ENCODE measurements at regions not wholly inside any gene's neighbourhood (a gene's known extent, or its start where the extent isn't known, plus 50 kb on each side); places are given as distances from the start of the nearest gene placed in this dataset.
"Not testable (repeated sequence)": the region's sequence is repeated elsewhere in the genome, so short reads cannot be mapped to it uniquely, and the experiment has no call there.

DNA sequence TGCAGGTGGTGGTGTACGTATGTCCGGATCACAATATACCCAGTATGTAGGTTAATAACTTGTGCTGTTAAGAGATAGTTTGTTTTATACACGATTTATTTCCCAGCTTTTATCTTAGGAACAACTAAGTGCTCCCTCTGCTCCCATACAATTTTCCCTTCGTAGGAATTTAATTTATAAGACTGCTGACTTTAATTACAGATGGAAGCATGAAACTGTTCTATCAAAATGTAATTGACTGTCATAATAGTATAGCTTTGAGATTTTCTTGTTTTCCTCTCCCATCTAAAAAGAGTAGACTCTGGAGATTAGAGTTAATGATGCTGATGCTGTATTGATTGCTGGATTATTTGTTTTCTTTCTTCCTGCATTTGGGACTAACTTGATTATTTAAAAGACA is 370.7 kb upstream of the SGO1 start (continued):
- TF ChIP-seq, protein P1, sequence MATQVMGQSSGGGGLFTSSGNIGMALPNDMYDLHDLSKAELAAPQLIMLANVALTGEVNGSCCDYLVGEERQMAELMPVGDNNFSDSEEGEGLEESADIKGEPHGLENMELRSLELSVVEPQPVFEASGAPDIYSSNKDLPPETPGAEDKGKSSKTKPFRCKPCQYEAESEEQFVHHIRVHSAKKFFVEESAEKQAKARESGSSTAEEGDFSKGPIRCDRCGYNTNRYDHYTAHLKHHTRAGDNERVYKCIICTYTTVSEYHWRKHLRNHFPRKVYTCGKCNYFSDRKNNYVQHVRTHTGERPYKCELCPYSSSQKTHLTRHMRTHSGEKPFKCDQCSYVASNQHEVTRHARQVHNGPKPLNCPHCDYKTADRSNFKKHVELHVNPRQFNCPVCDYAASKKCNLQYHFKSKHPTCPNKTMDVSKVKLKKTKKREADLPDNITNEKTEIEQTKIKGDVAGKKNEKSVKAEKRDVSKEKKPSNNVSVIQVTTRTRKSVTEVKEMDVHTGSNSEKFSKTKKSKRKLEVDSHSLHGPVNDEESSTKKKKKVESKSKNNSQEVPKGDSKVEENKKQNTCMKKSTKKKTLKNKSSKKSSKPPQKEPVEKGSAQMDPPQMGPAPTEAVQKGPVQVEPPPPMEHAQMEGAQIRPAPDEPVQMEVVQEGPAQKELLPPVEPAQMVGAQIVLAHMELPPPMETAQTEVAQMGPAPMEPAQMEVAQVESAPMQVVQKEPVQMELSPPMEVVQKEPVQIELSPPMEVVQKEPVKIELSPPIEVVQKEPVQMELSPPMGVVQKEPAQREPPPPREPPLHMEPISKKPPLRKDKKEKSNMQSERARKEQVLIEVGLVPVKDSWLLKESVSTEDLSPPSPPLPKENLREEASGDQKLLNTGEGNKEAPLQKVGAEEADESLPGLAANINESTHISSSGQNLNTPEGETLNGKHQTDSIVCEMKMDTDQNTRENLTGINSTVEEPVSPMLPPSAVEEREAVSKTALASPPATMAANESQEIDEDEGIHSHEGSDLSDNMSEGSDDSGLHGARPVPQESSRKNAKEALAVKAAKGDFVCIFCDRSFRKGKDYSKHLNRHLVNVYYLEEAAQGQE (IDR thresholded peaks at IDR 0.05; ENCODE audit: low read depth) = no peak
- no peak for TF ChIP-seq ZFX (IDR thresholded peaks at IDR 0.05)
- no peak for TF ChIP-seq SP1 (IDR thresholded peaks at IDR 0.05; ENCODE audit: low read depth)
- TF ChIP-seq CTCF (IDR thresholded peaks at IDR 0.05 in 2 of 3, conservative IDR thresholded peaks at IDR 0.05 in 1 of 3; ENCODE audit: borderline replicate concordance in 1 of 3, insufficient read depth in 1 of 3, low read depth in 2 of 3, low read length in 2 of 3) = no peak
- TF ChIP-seq RAD21 (IDR thresholded peaks at IDR 0.05; ENCODE audit: low read depth) = no peak
- TF ChIP-seq, protein P2, sequence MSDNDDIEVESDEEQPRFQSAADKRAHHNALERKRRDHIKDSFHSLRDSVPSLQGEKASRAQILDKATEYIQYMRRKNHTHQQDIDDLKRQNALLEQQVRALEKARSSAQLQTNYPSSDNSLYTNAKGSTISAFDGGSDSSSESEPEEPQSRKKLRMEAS (IDR thresholded peaks at IDR 0.05) = no peak
- no peak for TF ChIP-seq JUND (IDR thresholded peaks at IDR 0.05)
- no peak for TF ChIP-seq POLR2AphosphoS5 (IDR thresholded peaks at IDR 0.05; ENCODE audit: low read depth, low read length)
- TF ChIP-seq SIN3A (IDR thresholded peaks at IDR 0.05; ENCODE audit: low read depth) = no peak

DNA sequence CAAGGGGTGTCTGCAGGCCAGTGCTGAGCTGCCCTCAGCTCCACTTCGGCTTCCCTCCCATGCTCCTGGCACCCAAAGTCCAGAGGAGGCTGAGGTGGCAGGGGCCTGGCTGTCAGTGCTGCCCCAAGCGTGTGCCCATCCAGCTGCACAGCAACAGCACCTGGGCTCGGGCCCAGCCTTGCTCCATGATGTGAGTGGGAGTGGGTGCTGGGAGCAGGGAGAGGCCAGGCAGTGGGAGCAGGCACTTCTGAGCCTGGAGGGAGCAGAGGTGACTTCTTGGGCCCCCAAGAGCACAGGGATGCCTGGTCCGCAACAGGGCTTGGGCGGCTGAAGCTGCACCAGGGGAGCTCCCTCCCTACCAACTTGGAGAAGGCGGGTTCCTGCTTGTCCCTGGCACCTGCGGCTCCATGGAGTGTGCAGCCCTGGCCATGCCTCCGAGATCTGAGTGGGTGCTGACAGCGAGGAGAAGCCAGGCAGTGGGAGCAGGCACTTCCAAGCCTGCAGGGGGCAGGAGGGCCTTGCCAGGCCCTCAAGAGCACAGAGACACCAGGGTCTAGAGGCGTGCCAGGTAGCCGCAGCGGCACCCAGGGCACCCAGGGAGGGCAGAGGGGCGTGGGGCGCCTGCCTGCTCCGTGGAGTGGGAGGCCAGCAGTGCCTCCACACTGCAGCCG is 366.7 kb upstream of the SGO1 start:
- ChIA-PET POLR2A (no interaction called here), CTCF (no interaction called here), RAD21 (ENCODE audit: low non-redundant PET in 1 of 2, low total read pairs in 2 of 2, uncharacterized antibody in 2 of 2, unreplicated experiment in 2 of 2) (no interaction called here)
- H3K9me2 ChIP-seq (ENCODE audit: insufficient read depth) = no peaks in the 10 kb centered on the region
- TF ChIP-seq ATF3 (IDR thresholded peaks at IDR 0.05) = no peak
- H3K27ac ChIP-seq (ENCODE audit: low read depth, low read length) = no peak overlapping the region
- H2AFZ ChIP-seq (ENCODE audit: low read depth, low read length, poor library complexity, severe bottlenecking) = no peak overlapping the region
- H3K9ac ChIP-seq (ENCODE audit: low read length) = no peak overlapping the region
- H4K20me1 ChIP-seq (ENCODE audit: insufficient read depth) = no peaks in the 10 kb centered on the region
- H3K9me3 ChIP-seq (ENCODE audit: control insufficient read depth in 1 of 2, insufficient read depth in 1 of 2, low read depth in 1 of 2, low read length in 2 of 2) = no peaks in the 10 kb centered on the region; a peak in 1 of 4 replicates
- BruUV-seq (replicated peaks) = no TSS peak
- H3K36me3 ChIP-seq (ENCODE audit: control insufficient read depth in 1 of 2, insufficient read depth in 2 of 2, low read length in 2 of 2) = no peaks in the 10 kb centered on the region
- H3K4me3 ChIP-seq (replicated peaks in 1 of 2; ENCODE audit: low read depth in 1 of 2, low read length in 2 of 2) = no peak overlapping the region
- H3K4me2 ChIP-seq (ENCODE audit: low read length) = no peak overlapping the region
- ATAC-seq = no peak
- no peaks in the 10 kb centered on the region for H3K27me3 ChIP-seq (ENCODE audit: insufficient read depth, low read length)
- no peak for DNase-seq (ENCODE audit: low read depth, low spot score)
- intact Hi-C loops (cut with micrococcal nuclease) = no loop called here
- no peaks in the 10 kb centered on the region for H3K79me2 ChIP-seq (ENCODE audit: insufficient read depth, low read length)
- no peaks in the 10 kb centered on the region for H3K4me1 ChIP-seq (ENCODE audit: control insufficient read depth in 1 of 2, insufficient read depth in 2 of 2, low read length in 2 of 2)

DNA sequence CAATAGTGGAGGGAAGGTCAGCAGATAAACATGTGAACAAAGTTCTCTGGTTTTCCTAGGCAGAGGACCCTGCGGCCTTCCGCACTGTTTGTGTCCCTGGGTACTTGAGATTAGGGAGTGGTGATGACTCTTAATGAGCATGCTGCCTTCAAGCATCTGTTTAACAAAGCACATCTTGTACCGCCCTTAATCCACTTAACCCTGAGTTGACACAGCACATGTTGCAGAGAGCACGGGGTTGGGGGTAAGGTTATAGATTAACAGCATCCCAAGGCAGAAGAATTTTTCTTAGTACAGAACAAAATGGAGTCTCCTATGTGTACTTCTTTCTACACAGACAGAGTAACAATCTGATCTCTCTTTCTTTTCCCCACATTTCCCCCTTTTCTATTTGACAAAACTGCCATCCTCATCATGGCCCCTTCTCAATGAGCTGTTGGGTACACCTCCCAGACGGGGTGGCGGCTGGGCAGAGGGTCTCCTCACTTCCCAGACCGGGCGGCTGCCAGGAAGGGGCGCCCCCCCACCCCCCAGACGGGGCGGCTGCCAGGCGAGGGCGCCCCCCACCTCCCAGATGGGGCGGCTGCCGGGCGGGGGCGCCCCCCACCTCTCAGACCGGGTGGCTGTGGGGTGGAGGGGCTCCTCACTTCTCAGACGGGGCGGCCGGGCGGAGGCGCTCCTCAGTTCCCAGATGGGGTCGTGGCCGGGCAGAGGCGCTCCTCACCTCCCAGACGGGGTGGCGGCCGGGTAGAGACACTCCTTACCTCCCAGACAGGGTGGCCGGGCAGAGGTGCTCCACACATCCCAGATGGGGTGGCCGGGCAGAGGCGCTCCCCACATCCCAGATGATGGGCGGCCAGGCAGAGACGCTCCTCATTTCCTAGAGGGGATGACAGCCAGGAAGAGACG is 361.6 kb upstream of the SGO1 start:
- H3K9me3 ChIP-seq (ENCODE audit: control insufficient read depth in 1 of 2, insufficient read depth in 1 of 2, low read depth in 1 of 2, low read length in 2 of 2); CTCF ChIA-PET; DNase-seq (ENCODE audit: low read depth, low spot score); intact Hi-C loops (cut with micrococcal nuclease); ATAC-seq; BruUV-seq (replicated peaks); H3K9ac ChIP-seq (ENCODE audit: low read length); RAD21 ChIA-PET (ENCODE audit: low non-redundant PET in 1 of 2, low total read pairs in 2 of 2, uncharacterized antibody in 2 of 2, unreplicated experiment in 2 of 2); H3K4me2 ChIP-seq (ENCODE audit: low read length); H2AFZ ChIP-seq (ENCODE audit: low read depth, low read length, poor library complexity, severe bottlenecking); H3K27ac ChIP-seq (ENCODE audit: low read depth, low read length); H3K27me3 ChIP-seq (ENCODE audit: insufficient read depth, low read length); H3K4me1 ChIP-seq (ENCODE audit: control insufficient read depth in 1 of 2, insufficient read depth in 2 of 2, low read length in 2 of 2); H3K36me3 ChIP-seq (ENCODE audit: control insufficient read depth in 1 of 2, insufficient read depth in 2 of 2, low read length in 2 of 2); POLR2A ChIA-PET; H4K20me1 ChIP-seq (ENCODE audit: insufficient read depth); H3K9me2 ChIP-seq (ENCODE audit: insufficient read depth); H3K4me3 ChIP-seq (replicated peaks in 1 of 2; ENCODE audit: low read depth in 1 of 2, low read length in 2 of 2); H3K79me2 ChIP-seq (ENCODE audit: insufficient read depth, low read length): not testable (repeated sequence)

Data from HCT116 (cell line).